ENCODE measurements at regions not wholly inside any gene's neighbourhood (a gene's known extent, or its start where the extent isn't known, plus 50 kb on each side); places are given as distances from the start of the nearest gene placed in this dataset.
"Not testable (repeated sequence)": the region's sequence is repeated elsewhere in the genome, so short reads cannot be mapped to it uniquely, and the experiment has no call there.

- DNase-seq (ENCODE audit: low read depth), result no peak
- H3K4me3 ChIP-seq (ENCODE audit: low read depth, low read length), result no peak overlapping the region
- no peak for TF ChIP-seq CTCF (IDR thresholded peaks at IDR 0.05; ENCODE audit: insufficient read depth, low read depth, low read length, missing control alignments)
These were observed 57.6 kb upstream of the MAN1A1 start for GRCh38 chr6:119407156-119407555.

GRCh38 chr6:119405114-119405513 lies 55.6 kb upstream of the MAN1A1 start:
- not testable (repeated sequence) for DNase-seq (ENCODE audit: low read depth)

More at GRCh38 chr6:119405114-119405513, 55.6 kb upstream of the MAN1A1 start:
- not testable (repeated sequence) for H3K4me3 ChIP-seq (ENCODE audit: low read depth, low read length)

Measured in GM12865 (cell line).